ENCODE measurements at regions not wholly inside any gene's neighbourhood (a gene's known extent, or its start where the extent isn't known, plus 50 kb on each side); places are given as distances from the start of the nearest gene placed in this dataset.

- in situ Hi-C loops (cut with MboI) (no loop called here), intact Hi-C loops (cut with micrococcal nuclease; ENCODE audit: unreplicated experiment) (no loop called here)
- ChIA-PET POLR2A (no interaction called here), RAD21 (ENCODE audit: unreplicated experiment) (no interaction called here), CTCF (no interaction called here), SMC1A (ENCODE audit: uncharacterized antibody, unreplicated experiment) (no interaction called here)
- H3K9me3 ChIP-seq (replicated peaks; ENCODE audit: control insufficient read depth, insufficient read depth, low read length) = no peaks in the 10 kb centered on the region
- no peak for FAIRE-seq
- no peaks in the 10 kb centered on the region for H4K20me1 ChIP-seq (ENCODE audit: control insufficient read depth, insufficient read depth)
- no TSS peak for BruUV-seq (replicated peaks)
- H3K4me1 ChIP-seq (ENCODE audit: control insufficient read depth, insufficient read depth, low read length) = no peaks in the 10 kb centered on the region
- no peak overlapping the region for H3K9ac ChIP-seq (ENCODE audit: control insufficient read depth, insufficient read depth, low read length)
- no peak overlapping the region for H2AFZ ChIP-seq (ENCODE audit: control insufficient read depth, low read depth, low read length)
- H3K36me3 ChIP-seq (ENCODE audit: control insufficient read depth in 2 of 2, insufficient read depth in 2 of 2, low read length in 1 of 2) = no peaks in the 10 kb centered on the region
- no peak overlapping the region for H3K4me2 ChIP-seq (ENCODE audit: control insufficient read depth, insufficient read depth)
- no peak for DNase-seq (ENCODE audit: low read depth, low spot score)
- no peaks in the 10 kb centered on the region for H3K27me3 ChIP-seq (replicated peaks in 1 of 2; ENCODE audit: control insufficient read depth in 2 of 2, insufficient read depth in 2 of 2, low read length in 1 of 2)
- H3K27ac ChIP-seq (ENCODE audit: control insufficient read depth, insufficient read depth) = no peak overlapping the region
- WGBS (ENCODE audit: insufficient coverage, insufficient replicate concordance, low lambda C conversion rate, missing lambda C conversion rate) = 11% methylated on average over 7 of the region's 7 CpGs
- no peaks in the 10 kb centered on the region for H3K79me2 ChIP-seq (ENCODE audit: control insufficient read depth, insufficient read depth, low read length)
- ATAC-seq = no peak
- TF ChIP-seq ZNF24 (IDR thresholded peaks at IDR 0.05) (no peak), ZNF217 (IDR thresholded peaks at IDR 0.05) (no peak)
- no peak overlapping the region for H3K4me3 ChIP-seq
Measured at GRCh38 chr10:111150691-111151090, 73.9 kb downstream of the ADRA2A start.

- POLR2A ChIA-PET = no interaction called here
- CTCF ChIA-PET = no interaction called here
- Histone ChIP-seq H4K20me1 (ENCODE audit: control insufficient read depth, insufficient read depth) (no peaks in the 10 kb centered on the region), H3K27ac (ENCODE audit: control insufficient read depth, insufficient read depth) (no peak overlapping the region), H3K4me3 (no peak overlapping the region), H3K4me2 (ENCODE audit: control insufficient read depth, insufficient read depth) (no peak overlapping the region), H3K4me1 (ENCODE audit: control insufficient read depth, insufficient read depth, low read length) (no peaks in the 10 kb centered on the region), H3K9ac (ENCODE audit: control insufficient read depth, insufficient read depth, low read length) (no peak overlapping the region), H3K79me2 (ENCODE audit: control insufficient read depth, insufficient read depth, low read length) (no peaks in the 10 kb centered on the region), H3K36me3 (ENCODE audit: control insufficient read depth in 2 of 2, insufficient read depth in 2 of 2, low read length in 1 of 2) (no peaks in the 10 kb centered on the region), H3K27me3 (replicated peaks in 1 of 2; ENCODE audit: control insufficient read depth in 2 of 2, insufficient read depth in 2 of 2, low read length in 1 of 2) (no peaks in the 10 kb centered on the region), H2AFZ (ENCODE audit: control insufficient read depth, low read depth, low read length) (no peak overlapping the region), H3K9me3 (replicated peaks; ENCODE audit: control insufficient read depth, insufficient read depth, low read length) (no peaks in the 10 kb centered on the region)
- in situ Hi-C loops (cut with MboI) = no loop called here
- ATAC-seq = no peak
- intact Hi-C loops (cut with micrococcal nuclease; ENCODE audit: unreplicated experiment) = no loop called here
- 26% methylated on average over 14 of the region's 14 CpGs for WGBS (ENCODE audit: insufficient coverage, insufficient replicate concordance, low lambda C conversion rate, missing lambda C conversion rate)
- BruUV-seq (replicated peaks) = no TSS peak
- RAD21 ChIA-PET (ENCODE audit: unreplicated experiment) = no interaction called here
- TF ChIP-seq SREBF2 (IDR thresholded peaks at IDR 0.05; ENCODE audit: low read length) (no peak), NFIC (IDR thresholded peaks at IDR 0.05; ENCODE audit: low read depth, low read length) (no peak), MTA3 (IDR thresholded peaks at IDR 0.05; ENCODE audit: borderline replicate concordance, low read length) (no peak), ATF7 (IDR thresholded peaks at IDR 0.05; ENCODE audit: low read depth) (no peak)
- SMC1A ChIA-PET (ENCODE audit: uncharacterized antibody, unreplicated experiment) = no interaction called here
- DNase-seq (ENCODE audit: low read depth, low spot score) = no peak
- FAIRE-seq = no peak
Measured at GRCh38 chr10:111151595-111152307, 74.9 kb downstream of the ADRA2A start.
